Panc1 (cell line): ENCODE measurements at regions not wholly inside any gene's neighbourhood (a gene's known extent, or its start where the extent isn't known, plus 50 kb on each side); places are given as distances from the start of the nearest gene placed in this dataset.

Experiments
- CTCF ChIP-seq: fragments of 450-650 bp; IDR thresholded peaks from 2 replicates; pipeline ENCODE4 v1.5.1; 2017; ENCODE audit warnings: mild to moderate bottlenecking
- REST ChIP-seq, 2 experiments: IDR thresholded peaks; 2 replicates each; pipeline ENCODE4 v1.6.1; 2011 to 2012; ENCODE audit warnings: low read depth in 2 of 2, control low read depth in 1 of 2, low read length in 1 of 2, mild to moderate bottlenecking in 1 of 2, moderate library complexity in 1 of 2; ENCODE audit not compliant: insufficient read depth in 1 of 2

- no peak for TF ChIP-seq CTCF
- no peak for TF ChIP-seq REST (IDR thresholded peaks at IDR 0.05; ENCODE audit: insufficient read depth in 1 of 2, low read depth in 2 of 2, low read length in 1 of 2)
Observed at GRCh38 chr5:62977661-62978060, 399.0 kb downstream of the LRRC70 start.
